ENCODE measurements at regions not wholly inside any gene's neighbourhood (a gene's known extent, or its start where the extent isn't known, plus 50 kb on each side); places are given as distances from the start of the nearest gene placed in this dataset.

DNA sequence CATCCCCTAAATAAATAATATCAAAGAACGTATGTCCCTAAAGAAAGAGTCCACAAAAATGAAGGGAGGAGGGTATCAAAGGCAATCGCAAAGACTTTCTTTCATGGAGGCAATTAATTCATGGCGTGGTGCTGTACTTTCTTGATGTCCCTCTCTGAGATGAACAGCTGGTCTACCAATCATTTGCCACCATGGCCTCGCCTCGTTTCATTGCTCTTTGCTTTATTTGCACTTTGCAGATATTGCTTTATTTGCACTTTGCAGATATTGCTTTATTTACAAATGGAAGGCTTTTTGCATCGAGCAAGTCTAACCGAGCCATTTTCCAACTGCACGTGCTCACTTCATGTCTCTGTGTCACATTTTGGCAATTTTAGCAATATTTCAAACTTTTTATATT lies 104.0 kb upstream of the PTCH1 start:
- H3K36me3 ChIP-seq (replicated peaks in 1 of 2; ENCODE audit: control extremely low read depth in 1 of 2, control insufficient read depth in 1 of 2, extremely low read depth in 1 of 2, insufficient read depth in 2 of 2, low read length in 1 of 2): no peaks in the 10 kb centered on the region
- ATAC-seq (ENCODE audit: low read depth): no peak
- H3K27me3 ChIP-seq (replicated peaks in 1 of 4; ENCODE audit: control extremely low read depth in 1 of 4, control insufficient read depth in 3 of 4, insufficient read depth in 4 of 4, low read length in 3 of 4): peaks cover 0 to 3% (median 0%) of the 10 kb centered on the region in 4 experiments
- H3K4me3 Mint-ChIP-seq: no peak overlapping the region
- H4K20me1 ChIP-seq (ENCODE audit: control insufficient read depth, insufficient read depth, low read length, poor library complexity, severe bottlenecking): no peaks in the 10 kb centered on the region
- ChIA-PET CTCF (no interaction called here), POLR2A (no interaction called here)
- DNase-seq: no peak
- no peaks in the 10 kb centered on the region for H3K9me3 ChIP-seq (ENCODE audit: control extremely low read depth in 1 of 3, control insufficient read depth in 2 of 3, insufficient read depth in 1 of 3, low read length in 2 of 3)
- intact Hi-C loops (cut with micrococcal nuclease): no loop called here
- H3K4me2 ChIP-seq (replicated peaks; ENCODE audit: low read depth, low read length, poor library complexity, severe bottlenecking): no peak overlapping the region
- peaks cover 27% of the 10 kb centered on the region for H3K27me3 Mint-ChIP-seq
- WGBS (ENCODE audit: insufficient coverage): 95% methylated on average over 4 of the region's 8 CpGs
- TF ChIP-seq EZH2 (IDR thresholded peaks at IDR 0.05; ENCODE audit: borderline replicate concordance, insufficient read depth, low read depth, low read length, poor library complexity, severe bottlenecking) (no peak), CTCF (IDR thresholded peaks at IDR 0.05) (no peak)
- H3K27ac Mint-ChIP-seq: no peak overlapping the region
- H3K9me3 Mint-ChIP-seq (ENCODE audit: insufficient read depth): no peaks in the 10 kb centered on the region
- H3K4me1 Mint-ChIP-seq: no peaks in the 10 kb centered on the region
- H3K4me1 ChIP-seq (ENCODE audit: control insufficient read depth in 2 of 2, insufficient read depth in 2 of 2, low read length in 2 of 2): no peaks in the 10 kb centered on the region
- H3K9ac ChIP-seq (ENCODE audit: low read length): no peak overlapping the region
- no peak overlapping the region for H3K27ac ChIP-seq (ENCODE audit: low read length in 2 of 2)
- no peak overlapping the region for H2AFZ ChIP-seq (ENCODE audit: insufficient read depth, low read depth, low read length, poor library complexity, severe bottlenecking)
- no peak overlapping the region for H3K4me3 ChIP-seq (ENCODE audit: control extremely low read depth in 1 of 5, extremely low read depth in 1 of 5, insufficient read depth in 1 of 5, low read depth in 2 of 5, low read length in 4 of 5)
- no peaks in the 10 kb centered on the region for H3K79me2 ChIP-seq (ENCODE audit: control insufficient read depth, insufficient read depth, low read length)

DNA sequence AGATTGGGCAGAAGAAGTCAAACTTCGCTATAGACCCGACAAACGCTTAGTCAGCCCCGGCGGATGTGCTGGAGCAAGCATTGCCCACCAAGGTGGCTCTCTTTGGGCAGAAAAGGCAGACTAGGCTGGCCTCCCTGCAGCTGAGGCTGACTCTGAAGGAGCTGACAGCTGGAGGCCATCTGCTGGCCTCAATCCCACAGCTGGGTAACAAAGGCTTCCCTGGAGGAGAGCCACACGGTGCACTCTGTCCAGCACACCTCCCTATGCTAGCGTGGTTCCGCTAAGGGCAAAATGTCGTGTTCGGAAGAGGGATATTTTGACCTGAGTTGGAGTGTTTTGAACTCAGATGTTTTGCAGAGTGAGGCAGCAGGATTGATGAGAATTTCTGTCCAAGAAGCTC lies 103.5 kb upstream of the PTCH1 start:
- Mint-ChIP-seq H3K4me3 (no peak overlapping the region), H3K27me3 (peaks cover 27% of the 10 kb centered on the region), H3K4me1 (no peaks in the 10 kb centered on the region), H3K27ac (no peak overlapping the region), H3K9me3 (ENCODE audit: insufficient read depth) (no peaks in the 10 kb centered on the region)
- Histone ChIP-seq H3K27me3 (replicated peaks in 1 of 4; ENCODE audit: control extremely low read depth in 1 of 4, control insufficient read depth in 3 of 4, insufficient read depth in 4 of 4, low read length in 3 of 4) (peaks cover 0 to 3% (median 0%) of the 10 kb centered on the region in 4 experiments), H3K36me3 (replicated peaks in 1 of 2; ENCODE audit: control extremely low read depth in 1 of 2, control insufficient read depth in 1 of 2, extremely low read depth in 1 of 2, insufficient read depth in 2 of 2, low read length in 1 of 2) (no peaks in the 10 kb centered on the region), H3K4me2 (replicated peaks; ENCODE audit: low read depth, low read length, poor library complexity, severe bottlenecking) (no peak overlapping the region), H2AFZ (ENCODE audit: insufficient read depth, low read depth, low read length, poor library complexity, severe bottlenecking) (no peak overlapping the region), H3K9me3 (ENCODE audit: control extremely low read depth in 1 of 3, control insufficient read depth in 2 of 3, insufficient read depth in 1 of 3, low read length in 2 of 3) (no peaks in the 10 kb centered on the region), H3K4me1 (ENCODE audit: control insufficient read depth in 2 of 2, insufficient read depth in 2 of 2, low read length in 2 of 2) (no peaks in the 10 kb centered on the region), H3K79me2 (ENCODE audit: control insufficient read depth, insufficient read depth, low read length) (no peaks in the 10 kb centered on the region), H3K4me3 (ENCODE audit: control extremely low read depth in 1 of 5, extremely low read depth in 1 of 5, insufficient read depth in 1 of 5, low read depth in 2 of 5, low read length in 4 of 5) (no peak overlapping the region), H3K27ac (ENCODE audit: low read length in 2 of 2) (no peak overlapping the region), H3K9ac (ENCODE audit: low read length) (no peak overlapping the region), H4K20me1 (ENCODE audit: control insufficient read depth, insufficient read depth, low read length, poor library complexity, severe bottlenecking) (no peaks in the 10 kb centered on the region)
- DNase-seq (no peak), ATAC-seq (ENCODE audit: low read depth) (no peak)
- WGBS (ENCODE audit: insufficient coverage): 98% methylated on average over 5 of the region's 10 CpGs
- ChIA-PET CTCF (interaction anchor here (0.5 kb wide), 1 partner anchor 25 kb away, joined by 3 read pairs; no protein-coding TSS in a partner anchor), POLR2A (no interaction called here)
- TF ChIP-seq EZH2 (IDR thresholded peaks at IDR 0.05; ENCODE audit: borderline replicate concordance, insufficient read depth, low read depth, low read length, poor library complexity, severe bottlenecking) (no peak), CTCF (IDR thresholded peaks at IDR 0.05) (no peak)
- intact Hi-C loops (cut with micrococcal nuclease): no loop called here
